Neutrophil (primary cell): ENCODE measurements at regions not wholly inside any gene's neighbourhood (a gene's known extent, or its start where the extent isn't known, plus 50 kb on each side); places are given as distances from the start of the nearest gene placed in this dataset.

ENCODE experiments used
- H3K27ac ChIP-seq: fragments of 200-600 bp; sonication (generic); 2 replicates; pipeline ENCODE4 v1.5.1; 2016; ENCODE audit warnings: mild to moderate bottlenecking, moderate library complexity
- H3K27me3 ChIP-seq: fragments of 200-600 bp; sonication (generic); 2 replicates; pipeline ENCODE4 v1.6.0; 2016; ENCODE audit warnings: mild to moderate bottlenecking
- H3K36me3 ChIP-seq: fragments of 200-600 bp; sonication (generic); 2 replicates; pipeline ENCODE4 v1.5.1; 2017
- H3K4me1 ChIP-seq, 2 experiments: fragments of 200-600 bp in 1 of 2; sonication (generic) in 1 of 2; 1 replicate in 1 of 2; 2 replicates in 1 of 2; pipeline versions ENCODE4 v1.5.1 to v1.6.1; 2013 to 2016; ENCODE audit warnings: low read depth in 1 of 2, low read length in 1 of 2, mild to moderate bottlenecking in 1 of 2, moderate library complexity in 1 of 2; ENCODE audit not compliant: control insufficient read depth in 1 of 2, insufficient read depth in 1 of 2
- H3K4me3 ChIP-seq, 2 experiments: fragments of 200-600 bp in 1 of 2; sonication (generic) in 1 of 2; 1 replicate in 1 of 2; 2 replicates in 1 of 2; pipeline ENCODE4 v1.5.1; 2013 to 2016; ENCODE audit warnings: low read depth in 1 of 2, low read length in 1 of 2, mild to moderate bottlenecking in 1 of 2, moderate library complexity in 1 of 2
- H3K9me3 ChIP-seq: fragments of 200-600 bp; sonication (generic); 2 replicates; pipeline ENCODE4 v1.5.1; 2016
- TF ChIP-seq, protein P1 (sequence below): fragments of 200-600 bp; sonication (generic); IDR thresholded peaks from 2 replicates; pipeline ENCODE4 v1.5.1; 2016; ENCODE audit warnings: antibody characterized with exemption

DNA sequence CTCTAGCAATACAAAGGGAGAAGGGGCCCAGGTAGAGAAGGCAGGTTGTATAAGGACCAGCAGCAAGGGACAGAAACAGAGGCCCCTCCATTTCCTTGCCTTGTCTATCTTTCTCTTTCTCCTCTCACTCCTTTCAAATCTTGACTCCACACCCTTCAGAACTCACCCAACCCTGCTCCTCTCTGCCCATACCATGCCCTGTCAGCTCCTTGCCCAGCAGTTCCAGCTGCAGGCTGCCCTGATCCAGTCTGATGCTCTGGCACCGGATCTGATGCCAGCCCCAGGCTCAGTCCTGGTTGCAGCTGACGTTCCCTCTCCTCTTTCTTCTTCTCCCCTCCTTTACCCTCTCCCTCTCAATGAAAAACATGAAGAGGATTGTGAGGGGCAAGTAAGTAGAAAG lies 291.2 kb downstream of the FBXW7 start:
- TF ChIP-seq, protein P1, sequence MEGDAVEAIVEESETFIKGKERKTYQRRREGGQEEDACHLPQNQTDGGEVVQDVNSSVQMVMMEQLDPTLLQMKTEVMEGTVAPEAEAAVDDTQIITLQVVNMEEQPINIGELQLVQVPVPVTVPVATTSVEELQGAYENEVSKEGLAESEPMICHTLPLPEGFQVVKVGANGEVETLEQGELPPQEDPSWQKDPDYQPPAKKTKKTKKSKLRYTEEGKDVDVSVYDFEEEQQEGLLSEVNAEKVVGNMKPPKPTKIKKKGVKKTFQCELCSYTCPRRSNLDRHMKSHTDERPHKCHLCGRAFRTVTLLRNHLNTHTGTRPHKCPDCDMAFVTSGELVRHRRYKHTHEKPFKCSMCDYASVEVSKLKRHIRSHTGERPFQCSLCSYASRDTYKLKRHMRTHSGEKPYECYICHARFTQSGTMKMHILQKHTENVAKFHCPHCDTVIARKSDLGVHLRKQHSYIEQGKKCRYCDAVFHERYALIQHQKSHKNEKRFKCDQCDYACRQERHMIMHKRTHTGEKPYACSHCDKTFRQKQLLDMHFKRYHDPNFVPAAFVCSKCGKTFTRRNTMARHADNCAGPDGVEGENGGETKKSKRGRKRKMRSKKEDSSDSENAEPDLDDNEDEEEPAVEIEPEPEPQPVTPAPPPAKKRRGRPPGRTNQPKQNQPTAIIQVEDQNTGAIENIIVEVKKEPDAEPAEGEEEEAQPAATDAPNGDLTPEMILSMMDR = no peak
- Histone ChIP-seq H3K27me3 (no peaks in the 10 kb centered on the region), H3K9me3 (no peaks in the 10 kb centered on the region), H3K27ac (no peak overlapping the region), H3K4me1 (no peaks in the 10 kb centered on the region), H3K36me3 (no peaks in the 10 kb centered on the region), H3K4me3 (no peak overlapping the region)

DNA sequence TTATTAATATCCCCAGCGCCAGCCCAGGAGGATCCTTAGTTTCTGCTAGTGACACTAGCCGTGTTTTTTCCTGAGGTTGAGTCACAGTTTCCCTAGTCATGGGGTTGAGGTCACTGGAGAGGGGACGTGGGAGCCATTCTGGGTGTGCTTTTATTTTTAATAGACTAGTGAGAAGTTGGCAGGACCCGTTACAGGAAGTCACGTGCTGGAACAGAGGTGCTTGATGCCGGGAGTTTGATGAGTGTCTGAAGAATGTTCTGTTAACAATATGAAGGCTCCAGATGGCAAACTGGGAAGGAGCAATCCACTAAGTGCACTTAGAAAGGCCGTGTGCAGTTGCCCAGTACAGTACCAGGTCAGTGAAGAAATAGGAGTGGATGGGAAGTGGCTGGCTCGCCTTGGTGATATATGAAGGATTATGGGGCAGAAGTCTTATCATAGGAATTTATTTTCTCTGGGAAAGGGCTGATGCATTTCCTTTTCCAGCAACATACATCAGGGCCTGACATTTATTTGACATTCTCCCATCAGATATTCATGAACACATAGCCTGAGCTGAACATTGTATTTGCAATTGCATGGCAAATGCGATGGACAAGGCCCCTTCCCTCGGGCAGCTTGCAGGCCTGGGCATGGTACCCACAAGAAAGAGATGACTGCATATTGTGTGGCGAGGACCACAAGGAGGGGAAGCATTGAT lies 291.8 kb downstream of the FBXW7 start:
- H3K27me3 ChIP-seq = no peaks in the 10 kb centered on the region

DNA sequence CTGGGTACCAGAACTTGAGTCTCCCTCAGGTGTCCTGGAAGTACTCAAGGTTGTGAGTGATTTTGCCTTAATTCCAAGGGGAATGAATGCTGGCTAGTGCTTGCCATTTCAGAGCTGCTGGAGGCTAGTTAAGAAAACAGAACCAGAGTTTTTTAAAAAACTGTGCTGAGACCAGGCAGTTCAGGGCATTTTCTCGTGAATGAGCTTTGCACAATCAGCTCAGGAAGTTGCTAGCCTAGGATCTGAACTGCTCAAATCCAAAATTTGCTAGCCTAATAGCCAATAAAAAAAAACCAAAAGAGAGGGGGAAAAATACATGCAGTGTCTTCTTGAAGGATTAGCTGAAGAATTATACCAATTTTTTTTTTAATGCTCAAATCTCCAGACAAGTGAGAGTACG lies 292.7 kb downstream of the FBXW7 start:
- TF ChIP-seq, protein P1 = no peak

More for the DNA sequence above, 291.8 kb downstream of the FBXW7 start:
- TF ChIP-seq, protein P1 = no peak
- no peaks in the 10 kb centered on the region for H3K36me3 ChIP-seq
- H3K27ac ChIP-seq = no peak overlapping the region
- no peak overlapping the region for H3K4me3 ChIP-seq
- H3K4me1 ChIP-seq = no peaks in the 10 kb centered on the region
- no peaks in the 10 kb centered on the region for H3K9me3 ChIP-seq

DNA sequence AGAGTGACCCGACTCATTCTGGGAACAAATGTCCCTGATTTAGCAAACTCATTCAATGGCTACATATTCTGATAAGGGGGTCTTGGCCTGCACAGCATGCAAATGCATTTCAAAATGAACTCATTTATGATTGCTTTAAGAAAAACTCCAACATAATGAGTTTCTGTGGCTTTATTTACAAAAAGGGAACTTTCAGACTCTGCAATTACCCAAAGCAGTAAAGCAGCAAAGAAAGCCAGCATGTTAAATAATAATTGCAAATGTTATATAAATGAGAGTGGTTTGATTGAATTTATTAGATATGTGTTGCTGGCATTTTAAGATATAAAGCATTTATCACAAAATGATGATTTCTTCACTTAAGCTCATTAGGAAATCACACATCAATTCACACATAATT lies 295.7 kb downstream of the FBXW7 start:
- Histone ChIP-seq H3K36me3 (no peaks in the 10 kb centered on the region), H3K9me3 (no peaks in the 10 kb centered on the region), H3K27me3 (no peaks in the 10 kb centered on the region), H3K27ac (no peak overlapping the region), H3K4me3 (no peak overlapping the region), H3K4me1 (no peaks in the 10 kb centered on the region)
- TF ChIP-seq, protein P1 = no peak

More for the DNA sequence above, 292.7 kb downstream of the FBXW7 start:
- no peak overlapping the region for H3K27ac ChIP-seq
- H3K9me3 ChIP-seq = no peaks in the 10 kb centered on the region
- no peaks in the 10 kb centered on the region for H3K4me1 ChIP-seq
- H3K36me3 ChIP-seq = no peaks in the 10 kb centered on the region
- H3K4me3 ChIP-seq = no peak overlapping the region
- no peaks in the 10 kb centered on the region for H3K27me3 ChIP-seq

DNA sequence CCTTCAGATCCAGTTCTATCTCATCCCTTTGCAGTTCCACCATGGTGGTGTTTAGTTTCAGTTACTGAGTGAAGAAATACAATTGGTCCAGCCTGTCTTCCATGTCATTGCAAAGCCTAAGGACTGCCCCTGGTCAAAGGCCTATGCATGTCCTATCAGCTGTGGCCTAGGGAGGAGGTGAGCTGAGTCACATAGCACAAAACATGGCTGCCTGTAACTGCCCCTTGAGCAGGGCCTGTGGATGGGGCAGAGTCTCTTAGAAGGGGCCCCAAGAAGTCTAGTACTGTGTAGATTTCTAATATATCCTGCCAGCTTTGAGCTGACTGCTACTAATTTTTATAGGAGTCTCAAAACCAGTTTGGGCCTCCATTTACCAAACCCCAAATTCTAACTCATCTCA lies 296.7 kb downstream of the FBXW7 start:
- Histone ChIP-seq H3K36me3 (no peaks in the 10 kb centered on the region), H3K27me3 (no peaks in the 10 kb centered on the region), H3K27ac (no peak overlapping the region), H3K4me1 (no peaks in the 10 kb centered on the region), H3K9me3 (no peaks in the 10 kb centered on the region), H3K4me3 (no peak overlapping the region)
- TF ChIP-seq, protein P1 = no peak
